Left colon (tissue), 2 donors: ENCODE measurements at regions not wholly inside any gene's neighbourhood (a gene's known extent, or its start where the extent isn't known, plus 50 kb on each side); places are given as distances from the start of the nearest gene placed in this dataset.
A peak's percentile ranks its signal among the peaks of the same experiment; 100 is the strongest.

Source experiments
- ATAC-seq: fragments of 200-7000 bp; cut with Tn5 transposase; one replicate; pipeline ENCODE4 v1.9.1; 2020; ENCODE audit warnings: mild to moderate bottlenecking, moderate library complexity
- DNase-seq, 2 donors: peaks; one replicate each; pipeline ENCODE4 v3.0.0-alpha.2; 2020
- intact Hi-C, 2 donors: fragments of 100-400 bp; cut with DNase I in 1 of 2; cut with micrococcal nuclease in 1 of 2; formaldehyde crosslinking; loops; one replicate each; pipeline versions ENCODE4 v1.11.2 to v1.14.0; 2022; cut with DNase I, micrococcal nuclease
- donor health status: DM: no; HTN: no; CAD: no.
- donor health status: DM: yes; HTN: yes; CAD: no.

GRCh38 chr2:42979870-42980763, 187.7 kb upstream of the HAAO start:
- ATAC-seq: peak; percentile 86
- DNase-seq: peak; percentile 55 to 86
- intact Hi-C loops: loop anchor here in 1 of 2 donors (10.0 kb wide), 1 partner anchor 505 kb away; no protein-coding TSS in a partner anchor

GRCh38 chr2:42979416-42979869, 187.1 kb upstream of the HAAO start:
- ATAC-seq: peak; percentile 85
- intact Hi-C loops: loop anchor here in 1 of 2 donors (10.0 kb wide), 1 partner anchor 505 kb away; no protein-coding TSS in a partner anchor
- DNase-seq: peak; percentile 69 to 90

- DNase-seq (peak in 1 of 2 donors; percentile 5), ATAC-seq (peak; percentile 13)
- intact Hi-C loops: loop anchor here in 1 of 2 donors (10.0 kb wide), 1 partner anchor 506 kb away; no protein-coding TSS in a partner anchor
Observed at GRCh38 chr2:42978887-42979415, 186.6 kb upstream of the HAAO start.

GRCh38 chr2:42978175-42978886, 185.9 kb upstream of the HAAO start:
- intact Hi-C loops: loop anchor here in 1 of 2 donors (10.0 kb wide), 1 partner anchor 506 kb away; no protein-coding TSS in a partner anchor
- DNase-seq (peak in 1 of 2 donors; percentile 16), ATAC-seq (no peak)

- DNase-seq (peak in 1 of 2 donors; percentile 2), ATAC-seq (no peak)
- intact Hi-C loops: loop anchor here in 1 of 2 donors (10.0 kb wide), 1 partner anchor 507 kb away; no protein-coding TSS in a partner anchor
Observed at GRCh38 chr2:42977270-42978174, 185.1 kb upstream of the HAAO start.

GRCh38 chr2:42976351-42976750, 184.0 kb upstream of the HAAO start:
- DNase-seq (no peak), ATAC-seq (no peak)
- intact Hi-C loops: loop anchor here in 1 of 2 donors (10.0 kb wide), 1 partner anchor 508 kb away; no protein-coding TSS in a partner anchor

GRCh38 chr2:42974721-42975717, 182.6 kb upstream of the HAAO start:
- ATAC-seq (peak; percentile 46), DNase-seq (peak; percentile 64 to 82)
- intact Hi-C loops: loop anchor here in 1 of 2 donors (10.0 kb wide), 1 partner anchor 510 kb away; no protein-coding TSS in a partner anchor

GRCh38 chr2:42974169-42974720, 181.9 kb upstream of the HAAO start:
- DNase-seq (no peak), ATAC-seq (no peak)
- intact Hi-C loops: loop anchor here in 1 of 2 donors (10.0 kb wide), 1 partner anchor 511 kb away; no protein-coding TSS in a partner anchor

- peak in 1 of 2 donors; percentile 36 for DNase-seq
- intact Hi-C loops: loop anchor here in 1 of 2 donors (10.0 kb wide), 1 partner anchor 511 kb away; no protein-coding TSS in a partner anchor
Observed at GRCh38 chr2:42973726-42974125, 181.3 kb upstream of the HAAO start.

GRCh38 chr2:42972933-42973516, 180.6 kb upstream of the HAAO start:
- ATAC-seq: peak; percentile 17
- intact Hi-C loops: loop anchor here in 1 of 2 donors (10.0 kb wide), 1 partner anchor 512 kb away; no protein-coding TSS in a partner anchor
- peak in 1 of 2 donors; percentile 16 for DNase-seq

More at GRCh38 chr2:42973726-42974125, 181.3 kb upstream of the HAAO start:
- no peak for ATAC-seq

GRCh38 chr2:42971947-42972736, 179.8 kb upstream of the HAAO start:
- intact Hi-C loops: loop anchor here in 1 of 2 donors (10.0 kb wide), 1 partner anchor 513 kb away; no protein-coding TSS in a partner anchor
- peak in 1 of 2 donors; percentile 11 for DNase-seq
- no peak for ATAC-seq

- peak in 1 of 2 donors; percentile 14 for DNase-seq
- intact Hi-C loops: loop anchor here in 1 of 2 donors (10.0 kb wide), 1 partner anchor 513 kb away; no protein-coding TSS in a partner anchor
Observed at GRCh38 chr2:42971381-42971780, 179.0 kb upstream of the HAAO start.

GRCh38 chr2:42970151-42970550, 177.8 kb upstream of the HAAO start:
- DNase-seq (no peak), ATAC-seq (no peak)
- intact Hi-C loops: loop anchor here in 1 of 2 donors (10.0 kb wide), 1 partner anchor 515 kb away; no protein-coding TSS in a partner anchor

More at GRCh38 chr2:42971381-42971780, 179.0 kb upstream of the HAAO start:
- no peak for ATAC-seq
